Skeletal muscle cell (primary cell): ENCODE measurements at regions not wholly inside any gene's neighbourhood (a gene's known extent, or its start where the extent isn't known, plus 50 kb on each side); places are given as distances from the start of the nearest gene placed in this dataset.
"Not testable (repeated sequence)": the region's sequence is repeated elsewhere in the genome, so short reads cannot be mapped to it uniquely, and the experiment has no call there.

Source experiments
- DNase-seq: peaks from one replicate; pipeline ENCODE4 v3.0.0-alpha.2; 2010; ENCODE audit warnings: low read depth
- H3K4me3 ChIP-seq: 2 replicates; pipeline ENCODE4 v1.5.1; 2011; ENCODE audit warnings: low read depth, mild to moderate bottlenecking, control low read depth, low read length, moderate library complexity

DNA sequence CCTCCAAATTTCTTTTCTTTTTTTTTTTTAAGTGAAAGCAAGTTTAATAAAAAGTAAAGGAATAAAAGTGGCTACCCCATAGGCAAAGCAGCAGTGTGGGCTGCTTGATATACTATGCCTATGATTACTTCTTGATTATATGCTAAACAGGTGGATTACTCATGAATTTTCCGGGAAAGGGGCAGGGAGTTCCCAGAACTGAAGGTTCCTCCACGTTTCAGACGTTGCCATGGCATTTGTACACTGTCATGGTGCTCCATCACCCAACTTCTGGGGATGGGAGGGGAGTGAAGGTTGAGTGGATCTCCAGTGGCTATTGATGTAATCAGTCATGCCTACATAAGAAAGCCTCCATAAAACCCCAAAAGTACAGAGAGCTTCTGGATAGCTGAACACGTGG lies 176.2 kb downstream of the CYP26B1 start:
- no peak overlapping the region for H3K4me3 ChIP-seq
- DNase-seq, result no peak

DNA sequence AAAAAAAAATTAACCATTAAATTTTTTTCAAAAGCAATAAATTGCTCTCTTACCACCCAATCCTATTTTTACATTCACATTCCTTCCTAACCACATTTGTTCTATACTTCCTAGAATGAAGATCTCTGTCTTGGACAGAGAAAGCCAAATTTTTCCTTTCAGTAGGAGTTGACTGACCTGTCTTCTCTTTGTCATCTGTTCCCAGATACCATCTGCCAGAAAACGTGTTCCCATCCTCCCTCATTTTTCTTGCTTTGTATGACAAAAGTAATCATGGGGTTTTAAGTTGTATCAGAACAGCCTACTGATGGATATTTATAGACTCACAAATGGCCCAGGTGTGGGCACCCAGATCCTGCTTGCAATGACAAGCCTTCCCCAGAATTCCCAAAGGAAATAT lies 182.1 kb downstream of the CYP26B1 start:
- DNase-seq, result no peak
- H3K4me3 ChIP-seq, result no peak overlapping the region

DNA sequence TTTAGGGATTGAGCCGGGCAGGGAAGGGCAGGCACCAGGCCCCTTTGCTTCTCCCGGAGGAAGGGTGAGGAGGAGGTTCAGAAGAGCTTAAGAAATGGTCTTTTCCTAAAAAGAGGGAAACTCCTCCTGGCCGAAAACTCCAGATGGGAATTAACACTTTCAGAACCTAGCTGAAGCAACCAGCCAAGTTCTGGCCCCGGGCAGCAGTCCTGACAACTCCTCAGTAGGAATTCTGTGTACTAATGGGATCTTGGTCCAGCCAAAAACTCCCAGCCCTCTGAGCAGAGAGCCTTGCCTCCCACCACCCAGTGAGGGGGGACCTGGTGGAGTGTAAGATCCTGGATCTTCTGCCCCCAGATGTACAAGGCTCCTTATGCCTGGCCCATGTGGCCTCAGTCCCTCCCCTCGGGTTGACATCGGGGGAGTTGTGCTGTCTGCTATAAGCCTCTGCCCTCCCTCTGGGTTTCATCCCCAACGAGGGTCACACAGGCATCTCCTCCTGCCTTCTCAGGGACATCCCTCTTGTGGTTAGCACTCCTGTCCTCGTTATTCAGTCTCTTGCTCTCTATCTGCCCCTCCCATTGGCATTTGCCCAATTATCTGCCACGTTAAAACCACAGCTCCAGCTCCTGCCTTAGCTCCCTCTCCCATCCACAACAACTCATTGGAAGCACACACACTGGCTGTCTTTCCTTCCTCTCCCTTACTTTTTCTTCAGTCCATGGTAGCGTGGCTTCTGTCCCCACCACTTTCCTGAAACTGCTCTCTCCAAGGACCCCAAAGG lies 184.6 kb downstream of the CYP26B1 start:
- no peak overlapping the region for H3K4me3 ChIP-seq
- DNase-seq, result no peak

DNA sequence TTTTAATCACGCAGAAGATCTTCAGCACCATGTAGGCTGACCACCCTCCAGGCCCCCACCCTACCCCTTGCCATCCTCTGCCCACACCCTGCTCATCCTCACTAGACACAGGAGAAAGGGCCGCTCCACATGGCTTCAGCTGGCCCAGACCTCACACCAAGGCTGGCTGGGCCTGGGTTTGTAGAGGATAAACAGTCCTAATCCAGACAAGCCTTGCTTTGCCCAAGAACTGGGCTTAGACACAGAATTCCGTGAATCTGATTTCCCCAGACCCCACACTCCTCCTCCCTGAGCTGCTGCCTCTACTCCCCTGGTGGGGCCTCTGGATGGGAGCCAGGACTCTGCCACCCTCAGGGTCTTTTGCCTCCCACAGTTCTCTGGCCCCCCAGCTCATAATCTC lies 185.3 kb downstream of the CYP26B1 start:
- no peak for DNase-seq
- no peak overlapping the region for H3K4me3 ChIP-seq

DNA sequence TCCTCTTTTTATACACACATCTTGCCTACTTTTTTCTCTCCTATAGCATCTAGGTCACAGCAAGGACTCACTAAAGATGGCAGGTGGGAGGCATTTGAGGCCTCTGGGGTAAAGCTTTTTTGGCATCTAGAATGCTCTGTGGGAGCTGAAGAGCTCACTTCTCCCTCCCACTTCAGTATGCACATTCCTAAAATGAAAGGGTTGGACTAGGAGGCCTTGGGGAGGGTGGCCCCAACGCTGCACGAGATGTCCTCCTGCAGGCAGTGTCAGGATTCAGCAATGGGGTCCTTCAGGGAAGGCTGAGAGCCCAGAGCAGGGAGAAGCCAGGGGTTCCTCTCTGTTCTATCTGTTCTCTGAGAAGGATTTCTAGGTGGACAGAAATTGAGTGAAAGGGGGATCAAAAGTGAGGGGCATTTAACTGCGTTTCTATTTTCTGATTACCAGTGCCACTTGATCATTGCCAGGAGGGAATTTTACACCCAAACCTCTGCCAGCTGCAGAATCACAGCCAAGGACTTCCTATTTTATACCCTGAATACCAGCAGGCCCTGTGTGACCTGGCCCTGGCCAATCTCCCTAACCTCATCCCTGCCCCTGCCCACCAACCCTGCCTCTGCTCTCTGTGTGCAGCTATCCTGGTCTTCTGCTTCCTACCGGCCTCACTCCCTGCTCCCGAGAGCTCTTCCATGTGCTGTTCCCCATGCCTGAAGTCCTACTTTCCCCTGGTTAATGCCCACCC lies 186.2 kb downstream of the CYP26B1 start:
- DNase-seq, result no peak
- no peak overlapping the region for H3K4me3 ChIP-seq

DNA sequence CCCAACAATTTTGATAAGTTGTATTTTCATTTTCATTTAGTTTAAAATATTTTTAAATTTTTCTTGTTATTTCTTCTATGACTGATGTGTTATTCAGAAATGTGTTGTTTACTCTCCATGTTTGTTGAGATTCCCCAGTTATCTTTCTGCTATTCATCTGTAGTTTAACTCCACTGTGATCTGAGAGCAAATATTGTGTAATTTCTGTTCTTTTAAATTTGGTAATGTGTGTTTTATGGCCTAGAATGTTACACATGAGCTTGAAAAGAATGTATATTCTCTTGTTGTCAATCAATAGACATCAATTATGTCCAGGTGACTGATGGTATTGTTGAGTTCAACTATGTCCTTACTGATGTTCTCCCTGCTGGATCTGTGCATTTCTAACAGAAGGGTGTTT lies 188.2 kb downstream of the CYP26B1 start:
- no peak for DNase-seq
- H3K4me3 ChIP-seq, result no peak overlapping the region

DNA sequence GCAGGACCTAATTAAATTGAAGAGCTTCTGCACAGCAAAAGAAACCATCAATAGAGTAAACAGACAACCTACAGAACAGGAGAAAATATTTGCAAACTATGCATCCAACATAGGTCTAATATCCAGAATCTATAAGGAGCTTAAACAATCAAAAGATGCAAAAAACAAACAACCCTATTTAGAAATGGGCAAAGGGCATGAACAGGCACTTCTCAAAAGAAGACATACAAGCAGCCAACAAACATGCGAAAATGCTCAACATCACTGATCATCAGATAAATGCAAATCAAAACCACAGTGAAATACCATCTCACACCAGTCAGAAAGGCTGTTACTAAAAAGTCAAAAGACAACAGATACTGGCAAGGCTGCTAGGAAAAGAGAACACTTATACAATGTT lies 189.2 kb downstream of the CYP26B1 start:
- DNase-seq, H3K4me3 ChIP-seq: not testable (repeated sequence)

DNA sequence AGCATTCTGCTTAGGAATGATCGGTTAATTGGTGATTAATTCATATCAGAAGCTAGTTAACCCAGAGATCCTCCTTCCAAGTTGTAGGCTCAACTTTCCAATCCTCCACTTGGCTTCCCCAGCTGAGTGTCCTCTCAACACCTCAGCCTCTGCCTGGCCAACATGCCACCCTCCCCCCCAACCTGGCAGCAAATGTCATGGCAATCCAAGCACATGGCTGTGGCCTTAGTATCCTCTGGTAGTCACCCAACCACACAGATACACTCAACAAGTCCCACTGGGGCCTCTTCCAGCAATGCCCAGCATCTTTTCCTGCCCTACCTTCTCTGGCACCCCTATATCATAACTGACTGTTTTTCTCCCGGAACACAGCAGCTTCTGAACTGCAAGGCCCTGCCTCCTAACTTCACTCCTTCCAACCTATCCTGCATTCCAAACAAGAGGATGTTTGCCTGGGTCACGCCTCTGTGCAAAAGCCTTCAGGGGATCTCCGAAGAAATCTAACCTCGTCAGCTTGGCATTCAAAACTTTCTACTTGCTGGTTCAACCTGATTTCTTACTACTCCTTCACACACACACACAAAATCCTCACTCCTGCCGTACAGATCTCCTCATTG lies 195.0 kb downstream of the CYP26B1 start:
- DNase-seq, result no peak

DNA sequence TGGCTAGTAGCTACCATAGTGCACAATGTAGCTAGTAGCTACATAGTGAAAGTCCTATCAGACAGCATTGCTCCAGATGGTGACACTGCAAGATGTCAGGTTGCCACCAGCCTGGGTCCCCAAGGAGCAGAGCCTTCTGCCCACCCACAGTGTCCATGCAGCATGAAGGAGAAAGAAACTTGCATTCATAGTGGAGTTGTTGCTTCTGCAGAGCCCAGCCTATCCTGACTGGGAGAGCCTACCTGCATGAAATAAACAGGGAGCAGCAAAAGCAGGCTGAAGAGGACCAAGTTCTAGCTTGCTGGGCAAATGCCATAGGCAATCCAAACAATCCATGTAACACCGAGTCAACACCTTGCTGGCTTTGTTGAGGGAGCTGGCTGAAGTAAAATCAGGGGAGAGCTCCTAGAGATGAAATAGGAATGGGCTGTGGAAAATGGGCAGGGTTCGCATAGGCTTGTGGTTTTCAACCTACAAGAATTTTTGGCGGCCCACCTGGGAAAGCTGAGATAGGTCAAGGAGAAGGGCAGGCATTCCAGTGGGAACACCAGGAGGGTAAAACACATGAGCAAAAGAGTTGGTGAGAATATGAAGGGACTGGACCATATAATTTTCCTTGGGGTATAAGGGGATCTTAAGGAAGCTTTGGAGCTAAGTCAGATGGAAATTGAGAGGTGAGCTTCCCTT lies 195.8 kb downstream of the CYP26B1 start:
- no peak for DNase-seq
- H3K4me3 ChIP-seq, result no peak overlapping the region

More for the DNA sequence above, 195.0 kb downstream of the CYP26B1 start:
- H3K4me3 ChIP-seq, result no peak overlapping the region

DNA sequence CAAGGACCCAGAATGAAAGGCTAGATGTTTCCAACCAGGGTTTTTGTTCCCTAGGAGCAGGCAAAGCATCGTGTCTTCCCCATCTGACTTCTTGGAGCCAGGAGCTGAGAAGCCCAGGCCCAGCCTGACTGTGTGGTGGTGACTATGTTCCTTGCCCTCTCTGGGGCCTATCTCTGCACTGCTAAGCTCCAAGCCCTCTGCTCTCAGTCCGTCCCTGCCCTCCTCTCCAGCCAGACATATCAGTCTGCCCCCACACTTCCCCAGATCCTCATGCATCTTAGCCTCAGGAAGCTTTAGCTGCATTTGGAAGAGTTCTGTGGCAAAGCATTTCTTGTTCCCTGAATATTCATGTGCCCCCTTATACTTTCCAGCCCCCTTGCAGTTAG lies 196.6 kb downstream of the CYP26B1 start:
- H3K4me3 ChIP-seq, result no peak overlapping the region
- DNase-seq, result no peak

DNA sequence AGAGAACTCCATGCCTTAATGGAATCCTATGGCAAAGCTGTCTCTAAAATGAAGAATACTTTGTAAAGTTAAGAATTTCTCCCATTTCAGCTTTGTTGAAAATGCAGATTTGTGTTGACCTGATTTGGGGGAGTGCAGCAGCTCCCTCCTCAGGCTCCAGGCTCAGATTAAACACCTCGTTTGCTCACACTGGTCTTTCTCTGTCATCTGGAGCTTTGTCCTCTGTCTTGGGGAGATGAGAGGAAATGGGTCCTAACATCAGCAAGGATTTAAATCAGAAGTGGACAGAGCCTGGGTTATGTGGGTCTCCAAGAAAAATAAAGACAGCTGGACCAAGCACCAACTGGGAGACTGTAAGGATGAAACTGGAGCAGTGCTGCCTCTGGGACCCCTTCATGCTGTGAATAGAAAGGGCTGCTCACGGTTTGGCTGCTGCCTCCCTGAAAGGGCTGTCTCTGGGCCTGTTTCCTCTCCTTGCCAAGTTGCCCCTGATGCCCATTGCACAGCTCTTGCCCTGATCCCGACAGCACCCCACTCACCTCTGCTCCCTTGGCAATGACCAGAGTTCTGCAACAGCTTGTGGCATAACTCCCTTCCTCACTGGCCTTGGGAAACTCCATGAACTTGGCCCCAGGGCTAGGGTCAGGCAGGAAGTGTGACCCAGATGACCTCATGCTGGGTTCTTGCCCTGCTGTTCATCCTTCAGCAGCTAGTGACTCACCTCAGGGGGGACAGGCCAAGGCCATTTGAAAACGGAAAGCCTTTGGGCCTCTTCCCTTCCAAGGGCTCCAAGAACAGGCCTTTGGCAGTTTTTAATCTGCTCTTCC lies 197.2 kb downstream of the CYP26B1 start:
- H3K4me3 ChIP-seq, result no peak overlapping the region
- no peak for DNase-seq

DNA sequence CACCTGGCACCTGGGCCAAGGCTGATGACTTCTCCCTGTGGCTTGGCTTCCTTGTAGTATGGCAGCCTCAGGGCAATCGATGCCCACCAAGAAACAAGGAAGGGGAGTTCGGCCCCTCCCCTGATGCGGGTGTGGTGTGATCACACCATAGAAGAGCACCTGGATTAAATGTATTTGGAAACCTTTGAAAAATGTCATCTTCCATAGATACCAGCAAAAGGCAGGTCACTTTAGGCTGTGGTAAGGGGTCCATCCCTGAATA lies 198.2 kb downstream of the CYP26B1 start:
- DNase-seq, result no peak
- no peak overlapping the region for H3K4me3 ChIP-seq

DNA sequence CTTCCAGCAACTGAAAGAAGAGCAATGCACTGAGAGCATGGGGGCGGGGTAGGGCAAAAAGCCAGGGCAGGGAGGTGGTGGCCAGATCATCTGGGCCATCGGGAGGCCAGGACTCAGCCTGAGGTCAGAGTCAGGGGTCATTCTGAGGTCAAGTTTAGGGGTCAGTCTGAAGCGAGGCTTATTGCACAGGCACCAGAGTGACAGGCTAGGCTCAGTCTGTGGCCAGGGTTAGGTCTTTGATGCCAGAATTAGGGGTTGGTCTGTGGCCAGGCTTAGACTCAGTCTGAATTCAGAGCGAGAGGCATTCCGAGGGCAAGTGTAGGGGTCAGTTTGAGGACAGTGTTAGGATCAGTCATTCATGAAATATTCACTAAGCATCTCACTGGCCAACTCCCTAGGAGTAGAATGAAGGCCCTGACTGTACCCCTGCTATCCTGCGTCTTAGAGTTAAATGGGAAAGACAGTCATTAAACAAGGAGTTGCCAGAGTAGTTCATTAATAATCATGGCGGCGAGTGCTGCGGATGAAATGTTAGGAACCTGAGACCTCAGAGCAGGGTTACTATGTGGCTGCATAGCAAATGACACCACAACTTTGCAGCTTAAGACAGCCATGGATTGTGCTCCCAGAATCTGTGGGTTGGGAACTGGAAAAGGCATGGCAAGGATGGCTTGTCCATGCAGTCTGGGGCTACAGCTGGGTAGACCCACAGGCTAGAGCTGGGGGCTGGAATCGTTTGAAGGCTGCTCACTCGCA lies 198.7 kb downstream of the CYP26B1 start:
- no peak overlapping the region for H3K4me3 ChIP-seq
- DNase-seq, result no peak

DNA sequence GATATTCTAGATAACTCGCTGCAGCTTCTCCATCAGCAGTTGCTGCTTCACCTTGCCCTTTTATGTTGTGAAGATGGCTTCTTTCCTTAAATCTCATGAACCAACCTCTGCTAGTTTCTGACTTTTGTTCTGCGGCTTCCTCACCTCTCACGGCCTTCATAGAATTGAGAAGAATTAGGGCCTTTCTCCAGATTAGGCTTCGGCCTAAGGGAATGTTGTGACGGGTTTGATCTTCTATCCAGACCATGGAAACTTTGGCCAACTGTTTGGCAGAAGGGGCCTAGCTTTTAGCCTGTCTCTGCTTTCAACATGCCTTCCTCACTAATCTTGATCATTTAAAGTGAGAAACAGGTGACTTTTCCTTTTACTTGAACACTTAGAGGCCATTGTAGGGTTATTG lies 199.9 kb downstream of the CYP26B1 start:
- H3K4me3 ChIP-seq, result no peak overlapping the region
- DNase-seq, result no peak

DNA sequence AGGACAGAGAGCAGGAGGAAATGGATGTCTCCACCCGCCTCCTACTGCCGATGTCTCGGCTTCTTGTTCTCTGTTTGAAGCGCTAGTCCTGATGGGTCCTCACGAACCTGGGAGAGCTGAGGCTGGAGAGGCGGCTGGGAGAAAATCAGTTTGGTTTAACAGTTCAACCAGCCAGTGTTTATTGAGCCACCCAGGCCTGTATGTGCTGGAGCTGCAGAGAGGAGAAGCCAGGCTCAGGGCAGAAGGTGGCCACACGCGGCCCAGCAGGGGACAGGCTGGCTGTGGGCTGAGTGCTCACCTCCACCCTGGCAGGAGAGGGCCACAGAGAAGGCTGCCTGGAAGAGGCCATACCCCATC lies 202.1 kb downstream of the CYP26B1 start:
- H3K4me3 ChIP-seq, result no peak overlapping the region
- no peak for DNase-seq

DNA sequence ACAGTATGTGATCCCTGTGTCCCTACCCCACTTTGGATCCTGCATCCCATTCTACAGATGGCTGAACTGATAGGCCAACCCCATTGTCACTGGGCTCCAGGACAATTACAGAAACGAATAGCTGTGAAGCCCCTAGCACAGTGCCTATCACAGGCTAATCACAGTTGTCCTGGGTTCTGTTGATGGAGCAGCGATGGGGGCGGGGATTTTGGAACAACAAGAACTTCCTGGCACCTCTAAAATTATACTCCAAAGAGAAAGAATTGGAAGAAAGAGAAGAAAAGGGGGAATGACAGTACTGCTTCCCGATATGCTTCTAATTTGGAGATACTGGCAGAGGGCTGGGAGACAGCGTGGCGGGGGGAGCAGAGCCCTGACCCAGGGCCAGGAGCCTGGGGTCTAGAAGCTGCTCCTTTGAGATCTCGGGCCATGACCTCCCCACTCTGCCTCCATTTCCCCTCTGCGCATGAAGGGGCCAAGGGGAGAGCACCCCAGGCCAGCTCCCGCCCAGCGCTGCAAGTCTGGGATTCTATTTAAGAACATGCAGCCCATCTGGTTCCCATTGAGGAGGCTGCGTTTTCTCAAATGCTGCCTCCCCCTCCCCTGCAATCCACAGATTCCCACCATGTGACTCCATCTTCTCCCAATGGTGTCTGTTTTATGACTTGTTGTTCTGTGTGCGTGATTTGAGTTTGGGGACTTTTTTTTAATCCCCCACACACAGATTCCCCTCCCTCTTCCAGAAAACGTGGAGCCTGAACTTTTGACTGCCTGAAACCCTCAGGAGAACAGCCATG lies 202.7 kb downstream of the CYP26B1 start:
- no peak overlapping the region for H3K4me3 ChIP-seq
- DNase-seq, result no peak

DNA sequence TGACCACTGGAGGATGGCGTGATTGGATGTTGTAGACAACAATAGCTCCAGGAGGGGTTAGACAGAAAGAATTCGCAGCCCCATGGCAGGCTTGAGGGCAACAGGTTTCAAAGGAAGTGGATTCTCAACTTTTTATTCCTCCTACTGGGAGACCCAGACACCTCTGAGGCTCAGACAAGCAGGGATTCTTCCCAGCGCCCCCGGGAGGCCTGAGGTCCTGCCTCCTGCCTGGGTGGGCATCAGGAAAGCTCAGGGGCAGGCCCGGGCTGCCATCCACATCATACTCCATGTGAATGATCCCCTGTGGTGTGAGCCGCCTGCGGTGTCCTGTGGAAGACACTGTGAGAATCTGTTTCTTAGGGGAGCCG lies 203.5 kb downstream of the CYP26B1 start:
- DNase-seq, result no peak
- H3K4me3 ChIP-seq, result no peak overlapping the region
